Neural cell (in vitro differentiated cells): ENCODE measurements at regions not wholly inside any gene's neighbourhood (a gene's known extent, or its start where the extent isn't known, plus 50 kb on each side); places are given as distances from the start of the nearest gene placed in this dataset.

ENCODE experiments used
- H2AFZ ChIP-seq: fragments of 200-600, 300-800 bp; sonication (generic), shearing (Covaris generic); 2 replicates; pipeline ENCODE4 v1.6.0; 2014; ENCODE audit warnings: low read depth, mild to moderate bottlenecking, antibody characterized with exemption, low read length, moderate library complexity
- H3F3A ChIP-seq: fragments of 200-600 bp; shearing (Covaris generic); 2 replicates; pipeline ENCODE4 v1.6.1; 2016; ENCODE audit warnings: mild to moderate bottlenecking, moderate library complexity, mixed read lengths, antibody characterized with exemption, low read length; ENCODE audit not compliant: insufficient read depth, poor library complexity, severe bottlenecking
- H3K27ac ChIP-seq: fragments of 200-600, 300-800 bp; sonication (generic), shearing (Covaris generic); 2 replicates; pipeline ENCODE4 v1.5.1; 2014; ENCODE audit warnings: mild to moderate bottlenecking, low read length, moderate library complexity
- H3K27me3 ChIP-seq: fragments of 300-800, 200-600 bp; sonication (generic), shearing (Covaris generic); 2 replicates; pipeline ENCODE4 v1.6.0; 2014; ENCODE audit warnings: mild to moderate bottlenecking, low read depth, low read length, moderate library complexity; ENCODE audit not compliant: insufficient read depth
- H3K36me3 ChIP-seq: fragments of 300-800, 200-600 bp; sonication (generic), shearing (Covaris generic); 2 replicates; pipeline ENCODE4 v1.5.1; 2014; ENCODE audit warnings: mild to moderate bottlenecking, antibody characterized with exemption, low read length, moderate library complexity; ENCODE audit not compliant: insufficient read depth
- H3K4me2 ChIP-seq: fragments of 300-800, 200-600 bp; sonication (generic), shearing (Covaris generic); 2 replicates; pipeline ENCODE4 v1.6.0; 2014; ENCODE audit warnings: mild to moderate bottlenecking, low read length
- H3K4me3 ChIP-seq: fragments of 300-800, 200-600 bp; sonication (generic), shearing (Covaris generic); 2 replicates; pipeline ENCODE4 v1.5.1; 2014; ENCODE audit warnings: mild to moderate bottlenecking, low read length, moderate library complexity
- H3K79me2 ChIP-seq: fragments of 200-600 bp; shearing (Covaris generic); replicated peaks from 2 replicates; pipeline ENCODE4 v1.6.0; 2014; ENCODE audit warnings: mild to moderate bottlenecking, low read length, moderate library complexity; ENCODE audit not compliant: insufficient read depth
- H3K9ac ChIP-seq: fragments of 300-800, 200-600 bp; sonication (generic), shearing (Covaris generic); 2 replicates; pipeline ENCODE4 v1.6.1; 2016; ENCODE audit warnings: mild to moderate bottlenecking, low read length, mixed read lengths
- H3K9me2 ChIP-seq: fragments of 200-600 bp; shearing (Covaris generic); 2 replicates; pipeline ENCODE4 v1.6.1; 2016; ENCODE audit warnings: mild to moderate bottlenecking, low read length, mixed read lengths; ENCODE audit not compliant: insufficient read depth
- H3K9me3 ChIP-seq: fragments of 200-600, 300-800 bp; sonication (generic), shearing (Covaris generic); 2 replicates; pipeline ENCODE4 v1.6.1; 2016; ENCODE audit warnings: mild to moderate bottlenecking, mixed run types, low read length, moderate library complexity, mixed read lengths
- H4K20me1 ChIP-seq: fragments of 200-600 bp; shearing (Covaris generic); 2 replicates; pipeline ENCODE4 v1.6.1; 2016; ENCODE audit warnings: mild to moderate bottlenecking, mixed run types; ENCODE audit not compliant: insufficient read depth
- EP300 ChIP-seq: fragments of 450-650 bp; conservative IDR thresholded peaks from 2 replicates; pipeline ENCODE4 v1.6.1; 2014; ENCODE audit warnings: antibody characterized with exemption, mild to moderate bottlenecking, moderate library complexity; ENCODE audit not compliant: poor library complexity, severe bottlenecking
- EZH2 ChIP-seq: fragments of 200-600, 300-800 bp; shearing (Covaris generic), sonication (generic); IDR thresholded peaks from 2 replicates; pipeline ENCODE4 v1.6.1; 2014; ENCODE audit warnings: antibody characterized with exemption, low read length, borderline replicate concordance, mild to moderate bottlenecking; ENCODE audit not compliant: insufficient read depth, poor library complexity, severe bottlenecking
- MXI1 ChIP-seq: fragments of 450-650 bp; conservative IDR thresholded peaks from 2 replicates; pipeline ENCODE4 v1.6.1; 2014; ENCODE audit warnings: antibody characterized with exemption, mild to moderate bottlenecking; ENCODE audit not compliant: poor library complexity, severe bottlenecking
- POLR2AphosphoS5 ChIP-seq: IDR thresholded peaks from 2 replicates; pipeline ENCODE4 v1.6.1; 2012
- RAD21 ChIP-seq: fragments of 450-650 bp; conservative IDR thresholded peaks from 2 replicates; pipeline ENCODE4 v1.6.1; 2014; ENCODE audit warnings: antibody characterized with exemption, mild to moderate bottlenecking, moderate library complexity
- SMC3 ChIP-seq: fragments of 450-650 bp; conservative IDR thresholded peaks from 2 replicates; pipeline ENCODE4 v1.6.1; 2014; ENCODE audit warnings: antibody characterized with exemption, mild to moderate bottlenecking, moderate library complexity; ENCODE audit not compliant: poor library complexity
- TAF1 ChIP-seq: IDR thresholded peaks from 2 replicates; pipeline ENCODE4 v1.6.1; 2012; ENCODE audit warnings: low read depth
- TF ChIP-seq, protein P1 (sequence below): fragments of 450-650 bp; IDR thresholded peaks from 2 replicates; pipeline ENCODE4 v1.5.1; 2014; ENCODE audit warnings: antibody characterized with exemption, mild to moderate bottlenecking, moderate library complexity; ENCODE audit not compliant: poor library complexity, severe bottlenecking
- TF ChIP-seq, protein P2 (sequence below): IDR thresholded peaks from 2 replicates; pipeline ENCODE4 v1.6.1; 2012; ENCODE audit warnings: borderline replicate concordance

DNA sequence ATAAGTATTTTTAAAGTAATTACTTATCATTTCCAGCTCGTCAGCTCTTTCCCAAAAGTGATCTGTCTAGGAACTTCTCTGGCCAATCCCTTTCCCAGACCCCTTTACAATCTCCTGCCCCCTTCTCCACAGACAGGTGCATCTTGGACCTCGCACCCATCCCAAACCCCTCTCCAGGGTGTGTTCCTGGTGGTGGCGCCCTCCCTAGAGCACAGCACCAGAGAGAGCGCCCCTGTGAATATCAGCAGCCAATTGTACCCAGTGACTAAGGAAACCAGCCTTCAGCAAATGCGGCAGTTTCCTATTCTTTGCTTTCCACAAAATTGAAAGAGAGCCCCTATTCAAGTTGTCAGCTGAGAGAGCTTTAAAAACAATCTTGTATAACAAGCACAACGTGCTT lies 157.7 kb downstream of the RNASET2 start:
- H3K9me2 ChIP-seq = no peaks in the 10 kb centered on the region
- H2AFZ ChIP-seq = no peak overlapping the region
- no peaks in the 10 kb centered on the region for H3K27me3 ChIP-seq
- no peak overlapping the region for H3K9ac ChIP-seq
- H3F3A ChIP-seq = no peaks in the 10 kb centered on the region
- H3K9me3 ChIP-seq = no peaks in the 10 kb centered on the region
- no peaks in the 10 kb centered on the region for H4K20me1 ChIP-seq
- no peak overlapping the region for H3K27ac ChIP-seq
- no peaks in the 10 kb centered on the region for H3K36me3 ChIP-seq
- no peak overlapping the region for H3K4me2 ChIP-seq
- no peak for TF ChIP-seq MXI1
- TF ChIP-seq RAD21 = no peak
- TF ChIP-seq EP300 = no peak
- no peak for TF ChIP-seq SMC3
- TF ChIP-seq EZH2 = no peak
- TF ChIP-seq, protein P1, sequence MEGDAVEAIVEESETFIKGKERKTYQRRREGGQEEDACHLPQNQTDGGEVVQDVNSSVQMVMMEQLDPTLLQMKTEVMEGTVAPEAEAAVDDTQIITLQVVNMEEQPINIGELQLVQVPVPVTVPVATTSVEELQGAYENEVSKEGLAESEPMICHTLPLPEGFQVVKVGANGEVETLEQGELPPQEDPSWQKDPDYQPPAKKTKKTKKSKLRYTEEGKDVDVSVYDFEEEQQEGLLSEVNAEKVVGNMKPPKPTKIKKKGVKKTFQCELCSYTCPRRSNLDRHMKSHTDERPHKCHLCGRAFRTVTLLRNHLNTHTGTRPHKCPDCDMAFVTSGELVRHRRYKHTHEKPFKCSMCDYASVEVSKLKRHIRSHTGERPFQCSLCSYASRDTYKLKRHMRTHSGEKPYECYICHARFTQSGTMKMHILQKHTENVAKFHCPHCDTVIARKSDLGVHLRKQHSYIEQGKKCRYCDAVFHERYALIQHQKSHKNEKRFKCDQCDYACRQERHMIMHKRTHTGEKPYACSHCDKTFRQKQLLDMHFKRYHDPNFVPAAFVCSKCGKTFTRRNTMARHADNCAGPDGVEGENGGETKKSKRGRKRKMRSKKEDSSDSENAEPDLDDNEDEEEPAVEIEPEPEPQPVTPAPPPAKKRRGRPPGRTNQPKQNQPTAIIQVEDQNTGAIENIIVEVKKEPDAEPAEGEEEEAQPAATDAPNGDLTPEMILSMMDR = no peak
- no peak for TF ChIP-seq POLR2AphosphoS5
- TF ChIP-seq, protein P2, sequence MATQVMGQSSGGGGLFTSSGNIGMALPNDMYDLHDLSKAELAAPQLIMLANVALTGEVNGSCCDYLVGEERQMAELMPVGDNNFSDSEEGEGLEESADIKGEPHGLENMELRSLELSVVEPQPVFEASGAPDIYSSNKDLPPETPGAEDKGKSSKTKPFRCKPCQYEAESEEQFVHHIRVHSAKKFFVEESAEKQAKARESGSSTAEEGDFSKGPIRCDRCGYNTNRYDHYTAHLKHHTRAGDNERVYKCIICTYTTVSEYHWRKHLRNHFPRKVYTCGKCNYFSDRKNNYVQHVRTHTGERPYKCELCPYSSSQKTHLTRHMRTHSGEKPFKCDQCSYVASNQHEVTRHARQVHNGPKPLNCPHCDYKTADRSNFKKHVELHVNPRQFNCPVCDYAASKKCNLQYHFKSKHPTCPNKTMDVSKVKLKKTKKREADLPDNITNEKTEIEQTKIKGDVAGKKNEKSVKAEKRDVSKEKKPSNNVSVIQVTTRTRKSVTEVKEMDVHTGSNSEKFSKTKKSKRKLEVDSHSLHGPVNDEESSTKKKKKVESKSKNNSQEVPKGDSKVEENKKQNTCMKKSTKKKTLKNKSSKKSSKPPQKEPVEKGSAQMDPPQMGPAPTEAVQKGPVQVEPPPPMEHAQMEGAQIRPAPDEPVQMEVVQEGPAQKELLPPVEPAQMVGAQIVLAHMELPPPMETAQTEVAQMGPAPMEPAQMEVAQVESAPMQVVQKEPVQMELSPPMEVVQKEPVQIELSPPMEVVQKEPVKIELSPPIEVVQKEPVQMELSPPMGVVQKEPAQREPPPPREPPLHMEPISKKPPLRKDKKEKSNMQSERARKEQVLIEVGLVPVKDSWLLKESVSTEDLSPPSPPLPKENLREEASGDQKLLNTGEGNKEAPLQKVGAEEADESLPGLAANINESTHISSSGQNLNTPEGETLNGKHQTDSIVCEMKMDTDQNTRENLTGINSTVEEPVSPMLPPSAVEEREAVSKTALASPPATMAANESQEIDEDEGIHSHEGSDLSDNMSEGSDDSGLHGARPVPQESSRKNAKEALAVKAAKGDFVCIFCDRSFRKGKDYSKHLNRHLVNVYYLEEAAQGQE = no peak
- no peak for TF ChIP-seq TAF1
- no peaks in the 10 kb centered on the region for H3K79me2 ChIP-seq
- H3K4me3 ChIP-seq = no peak overlapping the region

DNA sequence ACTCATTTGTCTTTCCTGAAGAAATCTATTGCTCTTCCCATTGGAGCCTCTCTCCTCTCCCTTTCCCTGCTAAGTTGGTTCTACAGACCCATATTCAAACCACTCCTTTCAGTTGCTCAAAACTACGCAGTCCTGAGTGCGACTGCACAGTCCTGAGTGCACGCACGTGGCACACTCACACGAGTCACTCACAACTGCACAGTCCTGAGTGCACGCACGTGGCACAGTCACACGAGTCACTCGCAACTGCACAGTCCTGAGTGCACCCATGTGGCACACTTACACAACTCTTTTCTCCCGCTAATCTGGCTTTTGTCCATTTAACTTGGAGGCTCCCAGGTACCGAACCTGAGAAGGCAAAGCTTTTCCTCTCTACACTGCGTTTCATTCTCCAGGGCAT lies 159.7 kb downstream of the RNASET2 start:
- Histone ChIP-seq H4K20me1 (no peaks in the 10 kb centered on the region), H3K27ac (no peak overlapping the region), H3K4me2 (no peak overlapping the region), H3K27me3 (no peaks in the 10 kb centered on the region), H3K4me3 (no peak overlapping the region), H3K9me2 (no peaks in the 10 kb centered on the region), H3K9ac (no peak overlapping the region), H3K36me3 (no peaks in the 10 kb centered on the region), H3K79me2 (no peaks in the 10 kb centered on the region), H2AFZ (no peak overlapping the region), H3F3A (no peaks in the 10 kb centered on the region), H3K9me3 (no peaks in the 10 kb centered on the region)
- no peak for TF ChIP-seq TAF1
- TF ChIP-seq, protein P1 = no peak
- no peak for TF ChIP-seq EP300
- TF ChIP-seq, protein P2 = no peak
